HEK293 (cell line): ENCODE measurements at regions not wholly inside any gene's neighbourhood (a gene's known extent, or its start where the extent isn't known, plus 50 kb on each side); places are given as distances from the start of the nearest gene placed in this dataset.

Source experiments
- CTCF ChIA-PET: fragments of 350-600 bp; formaldehyde crosslinking; extraction: SDS; loops from one replicate; lab custom pipeline; 2021; ENCODE audit warnings: antibody characterized with exemption; lab: Yijun Ruan, JAX
- POLR2A ChIA-PET: fragments of 300-600 bp; formaldehyde crosslinking; extraction: SDS; loops from one replicate; lab custom pipeline; 2020; ENCODE audit warnings: antibody characterized with exemption, inconsistent platforms; lab: Yijun Ruan, JAX
- H3K27ac ChIP-seq: fragments of 200-500 bp; sonication (Bioruptor generic); 2 replicates; pipeline ENCODE4 v1.5.1; 2014; ENCODE audit warnings: low read depth, low read length, control low read depth, inconsistent platforms; ENCODE audit errors: extremely low read depth
- H3K36me3 ChIP-seq, 2 experiments: fragments of 200-500 bp in 1 of 2; sonication (Bioruptor generic) in 1 of 2; 1 replicate in 1 of 2; 2 replicates in 1 of 2; pipeline ENCODE4 v1.5.1; 2014 to 2017; ENCODE audit warnings: inconsistent platforms in 2 of 2, low read length in 2 of 2; ENCODE audit not compliant: control insufficient read depth in 2 of 2, insufficient read depth in 1 of 2
- H3K4me1 ChIP-seq: fragments of 200-500 bp; sonication (Bioruptor generic); 2 replicates; pipeline ENCODE4 v1.5.1; 2014; ENCODE audit warnings: mild to moderate bottlenecking, low read length, inconsistent platforms; ENCODE audit not compliant: control insufficient read depth, insufficient read depth
- H3K4me3 ChIP-seq: 2 replicates; pipeline ENCODE4 v1.5.1; 2011; ENCODE audit warnings: low read depth, mild to moderate bottlenecking, control low read depth, low read length, moderate library complexity
- H3K9me3 ChIP-seq: fragments of 200-500 bp; sonication (Bioruptor generic); 2 replicates; pipeline ENCODE4 v1.5.1; 2014; ENCODE audit warnings: low read depth, low read length, inconsistent platforms; ENCODE audit not compliant: control insufficient read depth, insufficient read depth
- FEZF1 ChIP-seq: fragments of 450-650 bp; formaldehyde crosslinking; IDR thresholded peaks from 2 replicates; pipeline ENCODE4 v1.5.1; 2016; ENCODE audit warnings: missing biosample characterization, missing genetic modification characterization
- HOXA7 ChIP-seq: sonication (generic); formaldehyde crosslinking; IDR thresholded peaks from 2 replicates; pipeline ENCODE4 v1.8.1; 2022; ENCODE audit warnings: missing genetic modification reagents, borderline replicate concordance
- KLF1 ChIP-seq: fragments of 450-650 bp; formaldehyde crosslinking; IDR thresholded peaks from 2 replicates; pipeline ENCODE4 v1.5.1; 2016; ENCODE audit warnings: missing biosample characterization, missing genetic modification characterization
- MZF1 ChIP-seq: fragments of 450-650 bp; formaldehyde crosslinking; IDR thresholded peaks from 2 replicates; pipeline ENCODE4 v1.5.1; 2017; ENCODE audit warnings: missing biosample characterization, missing genetic modification characterization, borderline replicate concordance
- TCF7L2 ChIP-seq: IDR thresholded peaks from 2 replicates; pipeline ENCODE4 v1.6.1; 2011; ENCODE audit warnings: low read depth, mild to moderate bottlenecking, inconsistent platforms, low read length, moderate library complexity, borderline replicate concordance
- ZNF132 ChIP-seq: fragments of 450-650 bp; formaldehyde crosslinking; IDR thresholded peaks from 2 replicates; pipeline ENCODE4 v1.5.1; 2017; ENCODE audit warnings: missing biosample characterization, missing genetic modification characterization, borderline replicate concordance
- ZNF133 ChIP-seq: fragments of 450-650 bp; formaldehyde crosslinking; IDR thresholded peaks from 2 replicates; pipeline ENCODE4 v1.5.1; 2016; ENCODE audit warnings: missing biosample characterization, missing genetic modification characterization
- ZNF169 ChIP-seq: fragments of 450-650 bp; formaldehyde crosslinking; IDR thresholded peaks from 2 replicates; pipeline ENCODE4 v1.5.1; 2016; ENCODE audit warnings: missing biosample characterization, missing genetic modification characterization
- ZNF211 ChIP-seq: fragments of 450-650 bp; formaldehyde crosslinking; IDR thresholded peaks from 2 replicates; pipeline ENCODE4 v1.5.1; 2016; ENCODE audit warnings: low read depth, missing biosample characterization, missing genetic modification characterization
- ZNF426 ChIP-seq: fragments of 450-650 bp; formaldehyde crosslinking; IDR thresholded peaks from 2 replicates; pipeline ENCODE4 v1.5.1; 2017; ENCODE audit warnings: missing biosample characterization, missing genetic modification characterization, mild to moderate bottlenecking, inconsistent platforms, moderate library complexity
- ZNF571 ChIP-seq: fragments of 450-650 bp; formaldehyde crosslinking; IDR thresholded peaks from 2 replicates; pipeline ENCODE4 v1.5.0; 2017; ENCODE audit warnings: missing biosample characterization, missing genetic modification characterization
- ZNF610 ChIP-seq: fragments of 450-650 bp; formaldehyde crosslinking; IDR thresholded peaks from 2 replicates; pipeline ENCODE4 v1.5.1; 2016; ENCODE audit warnings: missing biosample characterization, missing genetic modification characterization, borderline replicate concordance
- TF ChIP-seq, protein P1 (sequence below): fragments of 450-650 bp; IDR thresholded peaks from 2 replicates; pipeline ENCODE4 v1.5.1; 2018; ENCODE audit warnings: missing biosample characterization, mild to moderate bottlenecking, missing genetic modification characterization
- TF ChIP-seq, protein P2 (sequence below): fragments of 450-650 bp; formaldehyde crosslinking; IDR thresholded peaks from 2 replicates; pipeline ENCODE4 v1.5.1; 2016; ENCODE audit warnings: missing biosample characterization, missing genetic modification characterization
- TF ChIP-seq, protein P3 (sequence below): fragments of 450-650 bp; formaldehyde crosslinking; IDR thresholded peaks from 2 replicates; pipeline ENCODE4 v1.5.1; 2016; ENCODE audit warnings: missing biosample characterization, missing genetic modification characterization

DNA sequence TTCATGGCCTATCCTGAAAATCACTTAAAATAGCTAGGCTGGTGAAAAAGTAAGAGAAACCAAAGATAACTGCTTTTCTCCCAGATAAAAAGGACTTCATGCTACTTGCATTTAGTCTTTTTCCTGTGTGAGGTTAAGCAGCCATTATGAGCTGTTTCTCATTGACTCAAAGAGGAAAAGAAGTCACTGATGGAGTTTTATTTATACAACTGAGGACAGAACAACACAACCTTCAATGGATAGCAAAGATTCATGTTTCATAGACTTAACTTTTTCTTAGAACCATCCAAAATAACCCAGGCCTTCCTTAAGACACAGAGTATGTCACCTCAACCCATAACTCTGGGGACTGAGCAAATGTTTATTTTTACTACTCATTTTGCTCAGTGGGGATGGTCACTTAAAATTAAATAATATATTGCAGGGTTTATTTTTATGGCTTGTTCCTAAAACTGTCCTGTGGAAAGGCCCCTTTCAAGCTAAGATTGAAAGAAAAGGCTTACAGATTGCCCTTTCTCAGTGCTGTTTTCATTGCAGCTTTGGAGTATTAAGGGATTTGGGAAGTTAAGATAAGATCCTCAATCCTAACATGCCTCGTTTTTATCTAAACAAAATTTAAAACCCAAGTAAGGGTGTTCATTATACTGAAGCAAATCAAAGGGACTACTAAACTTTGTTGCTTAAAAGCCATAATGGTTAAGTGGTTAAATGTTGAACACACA is 252.6 kb upstream of the MAD2L1 start:
- Histone ChIP-seq H3K9me3 (no peaks in the 10 kb centered on the region), H3K27ac (no peak overlapping the region)
- CTCF ChIA-PET = no interaction called here
- TF ChIP-seq ZNF211 (tag by site-specific recombination) = no peak
- peak; percentile 87 for TF ChIP-seq TCF7L2
- peak; percentile 88 for TF ChIP-seq FEZF1 (tag by site-specific recombination)
- no peak for TF ChIP-seq ZNF132 (tag by site-specific recombination)
- TF ChIP-seq, protein P1, sequence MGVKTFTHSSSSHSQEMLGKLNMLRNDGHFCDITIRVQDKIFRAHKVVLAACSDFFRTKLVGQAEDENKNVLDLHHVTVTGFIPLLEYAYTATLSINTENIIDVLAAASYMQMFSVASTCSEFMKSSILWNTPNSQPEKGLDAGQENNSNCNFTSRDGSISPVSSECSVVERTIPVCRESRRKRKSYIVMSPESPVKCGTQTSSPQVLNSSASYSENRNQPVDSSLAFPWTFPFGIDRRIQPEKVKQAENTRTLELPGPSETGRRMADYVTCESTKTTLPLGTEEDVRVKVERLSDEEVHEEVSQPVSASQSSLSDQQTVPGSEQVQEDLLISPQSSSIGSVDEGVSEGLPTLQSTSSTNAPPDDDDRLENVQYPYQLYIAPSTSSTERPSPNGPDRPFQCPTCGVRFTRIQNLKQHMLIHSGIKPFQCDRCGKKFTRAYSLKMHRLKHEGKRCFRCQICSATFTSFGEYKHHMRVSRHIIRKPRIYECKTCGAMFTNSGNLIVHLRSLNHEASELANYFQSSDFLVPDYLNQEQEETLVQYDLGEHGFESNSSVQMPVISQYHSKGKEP = 0 out of 2 replicates have a peak, but pooled peaks have one; percentile 15
- TF ChIP-seq MZF1 (tag by site-specific recombination) = peak; percentile 50; the same call in 1 of the 2 replicates
- TF ChIP-seq, all 188 proteins: peak for 4
- Histone ChIP-seq H3K4me3 (no peak overlapping the region), H3K36me3 (no peaks in the 10 kb centered on the region), H3K4me1 (no peaks in the 10 kb centered on the region)
- POLR2A ChIA-PET = no interaction called here

DNA sequence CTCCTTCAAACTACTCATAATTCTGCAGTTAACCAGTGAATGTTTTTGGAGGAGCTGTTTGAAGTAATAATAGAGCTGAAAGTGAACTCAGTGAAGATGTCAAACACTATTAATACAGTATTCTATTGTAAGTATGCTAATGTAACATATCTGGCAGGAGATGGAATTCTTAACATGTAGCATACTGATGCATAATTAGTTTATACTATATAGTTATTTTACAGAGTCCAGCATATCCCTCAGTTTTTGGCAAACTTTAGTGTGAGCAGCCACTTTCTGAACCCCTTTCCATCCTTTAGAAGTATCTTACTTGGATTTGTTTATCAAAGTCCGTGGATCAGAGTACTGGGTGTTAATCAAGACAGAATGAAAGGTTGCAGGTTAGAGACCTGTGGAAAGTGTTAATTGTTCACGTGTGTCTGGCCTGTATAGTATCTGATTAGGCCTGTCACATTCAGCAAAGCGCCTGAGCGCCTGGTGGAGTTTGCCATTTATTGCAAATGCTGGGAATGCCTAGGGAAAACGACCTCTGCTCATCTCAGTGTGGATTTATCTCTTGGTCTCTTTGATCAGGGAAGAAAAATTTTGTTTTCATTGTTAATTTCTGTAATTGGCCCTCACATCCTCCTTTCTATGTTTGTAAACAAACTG is 251.7 kb upstream of the MAD2L1 start:
- TF ChIP-seq ZNF133 (tag by site-specific recombination) (no peak), ZNF571 (tag by site-specific recombination) (no peak), KLF1 (tag by site-specific recombination) (no peak), ZNF169 (tag by site-specific recombination) (no peak), ZNF426 (no peak), HOXA7 (CRISPR knock-in tag) (no peak), ZNF610 (tag by site-specific recombination) (no peak)
- TF ChIP-seq, protein P2, sequence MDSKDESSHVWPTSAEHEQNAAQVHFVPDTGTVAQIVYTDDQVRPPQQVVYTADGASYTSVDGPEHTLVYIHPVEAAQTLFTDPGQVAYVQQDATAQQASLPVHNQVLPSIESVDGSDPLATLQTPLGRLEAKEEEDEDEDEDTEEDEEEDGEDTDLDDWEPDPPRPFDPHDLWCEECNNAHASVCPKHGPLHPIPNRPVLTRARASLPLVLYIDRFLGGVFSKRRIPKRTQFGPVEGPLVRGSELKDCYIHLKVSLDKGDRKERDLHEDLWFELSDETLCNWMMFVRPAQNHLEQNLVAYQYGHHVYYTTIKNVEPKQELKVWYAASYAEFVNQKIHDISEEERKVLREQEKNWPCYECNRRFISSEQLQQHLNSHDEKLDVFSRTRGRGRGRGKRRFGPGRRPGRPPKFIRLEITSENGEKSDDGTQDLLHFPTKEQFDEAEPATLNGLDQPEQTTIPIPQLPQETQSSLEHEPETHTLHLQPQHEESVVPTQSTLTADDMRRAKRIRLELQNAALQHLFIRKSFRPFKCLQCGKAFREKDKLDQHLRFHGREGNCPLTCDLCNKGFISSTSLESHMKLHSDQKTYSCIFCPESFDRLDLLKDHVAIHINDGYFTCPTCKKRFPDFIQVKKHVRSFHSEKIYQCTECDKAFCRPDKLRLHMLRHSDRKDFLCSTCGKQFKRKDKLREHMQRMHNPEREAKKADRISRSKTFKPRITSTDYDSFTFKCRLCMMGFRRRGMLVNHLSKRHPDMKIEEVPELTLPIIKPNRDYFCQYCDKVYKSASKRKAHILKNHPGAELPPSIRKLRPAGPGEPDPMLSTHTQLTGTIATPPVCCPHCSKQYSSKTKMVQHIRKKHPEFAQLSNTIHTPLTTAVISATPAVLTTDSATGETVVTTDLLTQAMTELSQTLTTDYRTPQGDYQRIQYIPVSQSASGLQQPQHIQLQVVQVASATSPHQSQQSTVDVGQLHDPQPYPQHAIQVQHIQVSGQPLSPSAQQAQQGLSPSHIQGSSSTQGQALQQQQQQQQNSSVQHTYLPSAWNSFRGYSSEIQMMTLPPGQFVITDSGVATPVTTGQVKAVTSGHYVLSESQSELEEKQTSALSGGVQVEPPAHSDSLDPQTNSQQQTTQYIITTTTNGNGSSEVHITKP (tag by site-specific recombination) = no peak
- TF ChIP-seq, protein P3, sequence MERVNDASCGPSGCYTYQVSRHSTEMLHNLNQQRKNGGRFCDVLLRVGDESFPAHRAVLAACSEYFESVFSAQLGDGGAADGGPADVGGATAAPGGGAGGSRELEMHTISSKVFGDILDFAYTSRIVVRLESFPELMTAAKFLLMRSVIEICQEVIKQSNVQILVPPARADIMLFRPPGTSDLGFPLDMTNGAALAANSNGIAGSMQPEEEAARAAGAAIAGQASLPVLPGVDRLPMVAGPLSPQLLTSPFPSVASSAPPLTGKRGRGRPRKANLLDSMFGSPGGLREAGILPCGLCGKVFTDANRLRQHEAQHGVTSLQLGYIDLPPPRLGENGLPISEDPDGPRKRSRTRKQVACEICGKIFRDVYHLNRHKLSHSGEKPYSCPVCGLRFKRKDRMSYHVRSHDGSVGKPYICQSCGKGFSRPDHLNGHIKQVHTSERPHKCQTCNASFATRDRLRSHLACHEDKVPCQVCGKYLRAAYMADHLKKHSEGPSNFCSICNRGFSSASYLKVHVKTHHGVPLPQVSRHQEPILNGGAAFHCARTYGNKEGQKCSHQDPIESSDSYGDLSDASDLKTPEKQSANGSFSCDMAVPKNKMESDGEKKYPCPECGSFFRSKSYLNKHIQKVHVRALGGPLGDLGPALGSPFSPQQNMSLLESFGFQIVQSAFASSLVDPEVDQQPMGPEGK (tag by site-specific recombination) = no peak
- no peaks in the 10 kb centered on the region for H3K9me3 ChIP-seq
- H3K4me1 ChIP-seq = no peaks in the 10 kb centered on the region
- H3K36me3 ChIP-seq = no peaks in the 10 kb centered on the region
- ChIA-PET CTCF (no interaction called here), POLR2A (no interaction called here)
- H3K4me3 ChIP-seq = no peak overlapping the region
- no peak overlapping the region for H3K27ac ChIP-seq
